ENCODE measurements at regions not wholly inside any gene's neighbourhood (a gene's known extent, or its start where the extent isn't known, plus 50 kb on each side); places are given as distances from the start of the nearest gene placed in this dataset.

DNA sequence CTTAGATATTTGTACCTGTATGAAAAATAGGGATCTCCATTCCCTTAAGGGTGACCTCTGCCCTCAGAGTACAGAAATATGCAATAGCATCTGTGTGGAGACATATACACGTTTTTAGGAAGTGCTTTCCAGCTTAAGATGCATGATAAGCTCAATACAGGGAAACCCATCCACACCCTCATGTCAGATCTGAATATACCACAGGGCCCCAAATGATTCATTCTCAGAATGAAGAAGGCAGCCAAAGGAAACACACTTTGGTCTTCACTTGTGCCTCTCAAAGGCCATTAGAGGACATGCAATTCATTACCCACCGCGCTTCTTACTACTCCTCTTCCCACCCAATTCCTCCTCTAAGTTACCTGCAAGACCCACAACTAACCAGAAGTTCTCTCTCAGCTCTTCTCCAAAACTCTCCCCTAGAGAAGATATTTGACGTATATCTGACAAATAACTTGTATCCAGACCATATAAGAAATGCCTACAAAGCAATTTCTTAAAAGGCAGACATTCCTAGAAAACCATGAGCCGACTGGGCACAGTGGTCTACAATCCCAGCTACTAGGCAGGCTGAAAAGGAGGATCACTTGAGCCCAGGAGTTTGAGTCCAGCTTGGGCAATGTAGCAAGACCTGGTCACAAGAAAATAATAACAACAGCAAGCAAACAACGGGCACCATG lies 103.0 kb downstream of the OAT start:
- TF ChIP-seq CTCF (IDR thresholded peaks at IDR 0.05) (no peak), POLR2A (IDR thresholded peaks at IDR 0.05) (no peak), POLR2AphosphoS5 (IDR thresholded peaks at IDR 0.05) (no peak), EP300 (IDR thresholded peaks at IDR 0.05) (no peak)
- H3K27ac ChIP-seq: no peak overlapping the region
- WGBS: 66% methylated on average over 6 of the region's 6 CpGs
- H3K36me3 ChIP-seq: no peaks in the 10 kb centered on the region
- DNase-seq (ENCODE audit: low spot score in 2 of 2): peak in 1 of 2 donors; percentile 23
- no peaks in the 10 kb centered on the region for H3K4me1 ChIP-seq
- no peaks in the 10 kb centered on the region for H3K9me3 ChIP-seq
- no peaks in the 10 kb centered on the region for H3K27me3 ChIP-seq
- no peak overlapping the region for H3K4me3 ChIP-seq

DNA sequence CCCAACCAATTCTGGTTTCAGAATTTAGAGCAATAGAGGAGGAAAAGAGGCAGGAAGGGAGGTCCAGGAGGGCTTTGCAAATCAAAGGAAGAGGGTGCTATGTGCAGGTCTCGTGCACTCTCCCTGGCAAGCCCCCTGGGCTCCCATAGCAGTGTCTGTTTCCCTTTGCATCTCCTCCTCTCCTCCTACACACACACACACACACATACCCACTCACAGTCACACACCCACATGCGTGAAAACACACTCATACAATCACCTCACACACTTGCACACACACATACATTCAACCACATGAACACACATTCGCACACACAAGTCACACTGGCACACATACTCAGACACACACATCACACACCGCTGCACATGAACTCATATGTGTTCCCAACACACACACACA lies 105.3 kb downstream of the OAT start:
- Histone ChIP-seq H3K9me3 (no peaks in the 10 kb centered on the region), H3K27me3 (no peaks in the 10 kb centered on the region), H3K27ac (no peak overlapping the region), H3K36me3 (no peaks in the 10 kb centered on the region), H3K4me1 (no peaks in the 10 kb centered on the region), H3K4me3 (no peak overlapping the region)
- DNase-seq (ENCODE audit: low spot score in 2 of 2): peak in 1 of 2 donors; percentile 1
- 94% methylated on average over 4 of the region's 4 CpGs for WGBS
- no peak for TF ChIP-seq CTCF (IDR thresholded peaks at IDR 0.05)
- TF ChIP-seq POLR2A (IDR thresholded peaks at IDR 0.05): no peak
- no peak for TF ChIP-seq POLR2AphosphoS5 (IDR thresholded peaks at IDR 0.05)
- TF ChIP-seq EP300 (IDR thresholded peaks at IDR 0.05): no peak

GRCh38 chr10:124308811-124309210 lies 109.9 kb downstream of the OAT start:
- 96% methylated on average over 7 of the region's 7 CpGs for WGBS
- H3K27me3 ChIP-seq: no peaks in the 10 kb centered on the region
- TF ChIP-seq POLR2A (IDR thresholded peaks at IDR 0.05): no peak
- no peak for TF ChIP-seq CTCF (IDR thresholded peaks at IDR 0.05)
- no peak for TF ChIP-seq POLR2AphosphoS5 (IDR thresholded peaks at IDR 0.05)
- TF ChIP-seq EP300 (IDR thresholded peaks at IDR 0.05): no peak
- DNase-seq (ENCODE audit: low spot score in 2 of 2): peak in 1 of 2 donors; percentile 34
- H3K4me3 ChIP-seq: no peak overlapping the region
- no peaks in the 10 kb centered on the region for H3K36me3 ChIP-seq
- H3K4me1 ChIP-seq: no peaks in the 10 kb centered on the region
- H3K27ac ChIP-seq: no peak overlapping the region
- H3K9me3 ChIP-seq: no peaks in the 10 kb centered on the region

DNA sequence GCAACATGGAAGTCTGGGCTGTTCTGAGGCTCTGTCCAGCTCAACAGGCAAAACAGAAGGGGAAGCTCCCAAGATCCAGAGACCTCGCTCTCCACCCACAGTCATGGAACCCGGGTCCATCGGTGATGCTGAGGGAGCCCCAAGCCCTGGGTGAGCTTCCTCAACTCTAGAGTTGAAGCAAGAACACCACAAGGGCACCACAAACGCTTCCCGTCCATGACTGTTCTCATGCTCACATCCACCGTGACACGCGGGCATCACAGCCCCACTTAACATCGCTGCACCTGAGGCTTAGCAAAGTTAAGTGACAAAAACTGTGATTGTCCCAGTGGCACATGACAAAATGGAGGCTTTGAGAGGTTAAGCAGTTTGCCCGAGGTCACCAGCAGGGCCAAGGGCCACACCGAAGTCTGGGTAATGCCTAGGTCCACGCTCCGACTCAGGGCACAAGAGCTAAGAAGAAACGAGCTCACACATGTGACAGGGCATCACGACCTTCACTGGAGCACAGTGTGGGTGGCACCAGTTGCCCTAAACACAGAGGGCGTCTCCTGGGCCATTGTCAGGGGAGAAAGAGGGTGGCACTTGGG lies 110.6 kb downstream of the OAT start:
- H3K4me1 ChIP-seq: no peaks in the 10 kb centered on the region

More for the DNA sequence above, 110.6 kb downstream of the OAT start:
- H3K36me3 ChIP-seq: no peaks in the 10 kb centered on the region
- TF ChIP-seq POLR2AphosphoS5 (IDR thresholded peaks at IDR 0.05) (no peak), POLR2A (IDR thresholded peaks at IDR 0.05) (no peak), CTCF (IDR thresholded peaks at IDR 0.05) (no peak), EP300 (IDR thresholded peaks at IDR 0.05) (no peak)
- 85% methylated on average over 14 of the region's 16 CpGs for WGBS
- peak in 1 of 2 donors; percentile 65 for DNase-seq (ENCODE audit: low spot score in 2 of 2)
- H3K27ac ChIP-seq: no peak overlapping the region
- H3K27me3 ChIP-seq: no peaks in the 10 kb centered on the region
- no peak overlapping the region for H3K4me3 ChIP-seq
- no peaks in the 10 kb centered on the region for H3K9me3 ChIP-seq

Data from suprapubic skin (tissue), 4 donors.